ENCODE measurements at regions not wholly inside any gene's neighbourhood (a gene's known extent, or its start where the extent isn't known, plus 50 kb on each side); places are given as distances from the start of the nearest gene placed in this dataset.

- TF ChIP-seq TFAP4 (CRISPR knock-in tag; IDR thresholded peaks at IDR 0.05; ENCODE audit: borderline replicate concordance) (no peak), TGIF2 (CRISPR knock-in tag; IDR thresholded peaks at IDR 0.05) (no peak), ADNP (tag; IDR thresholded peaks at IDR 0.05) (no peak), HMG20B (CRISPR knock-in tag; IDR thresholded peaks at IDR 0.05) (no peak), ZBED1 (IDR thresholded peaks at IDR 0.05) (no peak)
- TF ChIP-seq, protein P1, sequence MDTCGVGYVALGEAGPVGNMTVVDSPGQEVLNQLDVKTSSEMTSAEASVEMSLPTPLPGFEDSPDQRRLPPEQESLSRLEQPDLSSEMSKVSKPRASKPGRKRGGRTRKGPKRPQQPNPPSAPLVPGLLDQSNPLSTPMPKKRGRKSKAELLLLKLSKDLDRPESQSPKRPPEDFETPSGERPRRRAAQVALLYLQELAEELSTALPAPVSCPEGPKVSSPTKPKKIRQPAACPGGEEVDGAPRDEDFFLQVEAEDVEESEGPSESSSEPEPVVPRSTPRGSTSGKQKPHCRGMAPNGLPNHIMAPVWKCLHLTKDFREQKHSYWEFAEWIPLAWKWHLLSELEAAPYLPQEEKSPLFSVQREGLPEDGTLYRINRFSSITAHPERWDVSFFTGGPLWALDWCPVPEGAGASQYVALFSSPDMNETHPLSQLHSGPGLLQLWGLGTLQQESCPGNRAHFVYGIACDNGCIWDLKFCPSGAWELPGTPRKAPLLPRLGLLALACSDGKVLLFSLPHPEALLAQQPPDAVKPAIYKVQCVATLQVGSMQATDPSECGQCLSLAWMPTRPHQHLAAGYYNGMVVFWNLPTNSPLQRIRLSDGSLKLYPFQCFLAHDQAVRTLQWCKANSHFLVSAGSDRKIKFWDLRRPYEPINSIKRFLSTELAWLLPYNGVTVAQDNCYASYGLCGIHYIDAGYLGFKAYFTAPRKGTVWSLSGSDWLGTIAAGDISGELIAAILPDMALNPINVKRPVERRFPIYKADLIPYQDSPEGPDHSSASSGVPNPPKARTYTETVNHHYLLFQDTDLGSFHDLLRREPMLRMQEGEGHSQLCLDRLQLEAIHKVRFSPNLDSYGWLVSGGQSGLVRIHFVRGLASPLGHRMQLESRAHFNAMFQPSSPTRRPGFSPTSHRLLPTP (IDR thresholded peaks at IDR 0.05; ENCODE audit: borderline replicate concordance, extremely low read depth, insufficient read length), result no peak
These were observed 125.6 kb upstream of the CRBN start (continued) for GRCh38 chr3:3305084-3305483.

- H3K9me1 ChIP-seq (ENCODE audit: control insufficient read depth, insufficient read depth, low read length), result no peaks in the 10 kb centered on the region
- H2AFZ ChIP-seq (ENCODE audit: low read depth, low read length), result no peak overlapping the region
- H3K9ac ChIP-seq (ENCODE audit: insufficient read depth in 1 of 2, low read depth in 2 of 2, low read length in 2 of 2), result no peak overlapping the region
- in situ Hi-C loops (cut with MboI) (no loop called here), intact Hi-C loops (cut with micrococcal nuclease) (no loop called here)
- 0% methylated on average over 4 of the region's 4 CpGs for WGBS (ENCODE audit: insufficient coverage, low coverage, missing lambda C conversion rate)
- H3K4me1 ChIP-seq (replicated peaks in 1 of 2; ENCODE audit: control insufficient read depth in 2 of 2, insufficient read depth in 2 of 2, low read length in 2 of 2), result no peaks in the 10 kb centered on the region
- no peaks in the 10 kb centered on the region for H3K27me3 ChIP-seq (ENCODE audit: control insufficient read depth in 2 of 2, insufficient read depth in 2 of 2, low read length in 2 of 2)
- no TSS peak for BruUV-seq (replicated peaks)
- ChIA-PET CTCF (ENCODE audit: low intra/inter-chr PET ratio) (no interaction called here), POLR2A (no interaction called here)
- no peaks in the 10 kb centered on the region for H3K79me2 ChIP-seq (ENCODE audit: control insufficient read depth, insufficient read depth, low read length)
- peaks cover 3% of the 10 kb centered on the region; the same call in 1 of the 2 replicates for H3K9me3 ChIP-seq (replicated peaks; ENCODE audit: control insufficient read depth, insufficient read depth, low read depth, low read length)
- H4K20me1 ChIP-seq (replicated peaks; ENCODE audit: control insufficient read depth, insufficient read depth, low read length), result no peaks in the 10 kb centered on the region
- FAIRE-seq, result no peak
- ATAC-seq, result no peak
- H3K27ac ChIP-seq (ENCODE audit: extremely low read depth, low read depth, low read length), result no peak overlapping the region
- no peak for DNase-seq (ENCODE audit: extremely low read depth in 1 of 4, low spot score in 3 of 4)
- H3K4me2 ChIP-seq (ENCODE audit: insufficient read depth, low read length), result no peak overlapping the region
- no peak overlapping the region for H3K4me3 ChIP-seq
- H3K36me3 ChIP-seq (ENCODE audit: control insufficient read depth, insufficient read depth, low read length), result no peaks in the 10 kb centered on the region
- TF ChIP-seq CHD1 (IDR thresholded peaks at IDR 0.05; ENCODE audit: low read length) (no peak), HEY1 (CRISPR knock-in tag; IDR thresholded peaks at IDR 0.05; ENCODE audit: borderline replicate concordance) (no peak), ZNF232 (CRISPR knock-in tag; IDR thresholded peaks at IDR 0.05) (no peak), TEAD2 (tag; IDR thresholded peaks at IDR 0.05) (no peak), MTA3 (IDR thresholded peaks at IDR 0.05; ENCODE audit: borderline replicate concordance) (no peak), CTCFL (IDR thresholded peaks at IDR 0.05; ENCODE audit: borderline replicate concordance, insufficient read depth, low read depth, low read length, poor library complexity, severe bottlenecking) (no peak), RFX1 (IDR thresholded peaks at IDR 0.05) (no peak)
These were observed 124.1 kb upstream of the CRBN start for GRCh38 chr3:3303636-3304035.

Data from K562 (cell line).